OCI-LY3 (cell line): ENCODE measurements at regions not wholly inside any gene's neighbourhood (a gene's known extent, or its start where the extent isn't known, plus 50 kb on each side); places are given as distances from the start of the nearest gene placed in this dataset.

Experiments
- H2AFZ ChIP-seq: fragments of 200-600, 300-600 bp; shearing (Covaris generic); 2 replicates; pipeline ENCODE4 v1.6.0; 2014; ENCODE audit warnings: antibody characterized with exemption, low read depth, low read length
- H3K27ac ChIP-seq: fragments of 200-600, 300-600 bp; sonication (generic); 2 replicates; pipeline ENCODE4 v1.5.1; 2014; ENCODE audit warnings: mild to moderate bottlenecking, low read length, moderate library complexity, mixed read lengths
- H3K27me3 ChIP-seq: fragments of 200-600, 300-600 bp; sonication (generic); 2 replicates; pipeline ENCODE4 v1.6.1; 2014; ENCODE audit warnings: low read depth, low read length, mixed read lengths
- H3K36me3 ChIP-seq: fragments of 200-600, 300-600 bp; sonication (generic); replicated peaks from 2 replicates; pipeline ENCODE3; 2014; ENCODE audit warnings: low read depth, low read length, mixed read lengths
- H3K4me1 ChIP-seq: fragments of 300-600, 200-600 bp; sonication (generic); 2 replicates; pipeline ENCODE4 v1.6.1; 2014; ENCODE audit warnings: low read length, mixed read lengths
- H3K4me2 ChIP-seq: fragments of 200-600, 300-600 bp; sonication (generic); 2 replicates; pipeline ENCODE4 v1.6.1; 2014; ENCODE audit warnings: low read length, mixed read lengths
- H3K4me3 ChIP-seq: fragments of 300-600, 200-600 bp; sonication (generic); 2 replicates; pipeline ENCODE4 v1.5.1; 2014; ENCODE audit warnings: antibody characterized with exemption, mild to moderate bottlenecking, low read length, moderate library complexity
- H3K79me2 ChIP-seq: fragments of 300-600, 200-600 bp; shearing (Covaris generic); 2 replicates; pipeline ENCODE4 v1.6.1; 2014; ENCODE audit warnings: mild to moderate bottlenecking, low read length, mixed read lengths
- H3K9ac ChIP-seq: fragments of 300-600, 200-600 bp; shearing (Covaris generic); 2 replicates; pipeline ENCODE4 v1.6.0; 2014; ENCODE audit warnings: mild to moderate bottlenecking, low read length, moderate library complexity
- H3K9me3 ChIP-seq: fragments of 200-600, 300-600 bp; shearing (Covaris generic); 2 replicates; pipeline ENCODE4 v1.6.1; 2014; ENCODE audit warnings: low read length, mixed read lengths; ENCODE audit not compliant: insufficient read depth
- H4K20me1 ChIP-seq: fragments of 200-600, 300-600 bp; sonication (generic); 2 replicates; pipeline ENCODE4 v1.6.1; 2016; ENCODE audit warnings: low read length, mixed read lengths; ENCODE audit not compliant: insufficient read depth
- CTCF ChIP-seq: fragments of 200-600, 300-600 bp; sonication (generic); IDR thresholded peaks from 2 replicates; pipeline ENCODE4 v1.5.1; 2014; ENCODE audit warnings: antibody characterized with exemption, low read length, low read depth
- EZH2phosphoT487 ChIP-seq: fragments of 200-600 bp; shearing (Covaris generic); IDR thresholded peaks from 2 replicates; pipeline ENCODE4 v1.6.1; 2018; ENCODE audit warnings: antibody characterized with exemption, mixed run types, low read depth

GRCh38 chr1:200247518-200247917 is 162.3 kb downstream of the ZNF281 start:
- Histone ChIP-seq H3K27me3 (peaks cover 20% of the 10 kb centered on the region), H2AFZ (no peak overlapping the region), H3K79me2 (no peaks in the 10 kb centered on the region), H3K9me3 (no peaks in the 10 kb centered on the region), H3K27ac (no peak overlapping the region), H3K36me3 (no peaks in the 10 kb centered on the region), H4K20me1 (no peaks in the 10 kb centered on the region), H3K9ac (no peak overlapping the region), H3K4me2 (no peak overlapping the region), H3K4me1 (no peaks in the 10 kb centered on the region), H3K4me3 (no peak overlapping the region)
- no peak for TF ChIP-seq EZH2phosphoT487
- TF ChIP-seq CTCF = no peak

DNA sequence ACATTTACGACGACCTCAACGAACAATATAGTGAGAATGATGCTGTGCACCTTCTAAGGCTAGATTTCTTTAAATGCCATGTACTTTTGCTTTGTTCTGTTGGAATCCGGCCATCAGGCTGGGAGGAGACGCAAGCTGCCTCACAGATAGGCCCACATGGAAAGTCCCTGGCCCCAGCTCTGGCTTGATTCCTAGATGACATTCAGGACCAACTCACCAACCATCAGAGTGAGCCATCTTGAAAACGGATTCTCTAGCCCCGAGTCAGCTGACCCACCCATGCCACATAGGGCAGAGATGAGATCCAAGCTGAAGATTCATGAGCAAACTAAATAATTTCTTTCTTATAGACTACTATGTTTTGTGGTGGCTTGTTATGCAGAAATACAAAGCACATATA is 164.4 kb downstream of the ZNF281 start:
- Histone ChIP-seq H3K4me2 (no peak overlapping the region), H3K27ac (no peak overlapping the region), H3K36me3 (no peaks in the 10 kb centered on the region), H3K9ac (no peak overlapping the region), H4K20me1 (no peaks in the 10 kb centered on the region), H3K79me2 (no peaks in the 10 kb centered on the region), H3K4me1 (no peaks in the 10 kb centered on the region), H2AFZ (no peak overlapping the region), H3K27me3 (peaks cover 20% of the 10 kb centered on the region), H3K9me3 (no peaks in the 10 kb centered on the region), H3K4me3 (no peak overlapping the region)
- TF ChIP-seq EZH2phosphoT487 (no peak), CTCF (no peak)

GRCh38 chr1:200243042-200243437 is 166.8 kb downstream of the ZNF281 start:
- Histone ChIP-seq H3K4me3 (no peak overlapping the region), H3K27me3 (peaks cover 20% of the 10 kb centered on the region), H3K27ac (no peak overlapping the region), H2AFZ (no peak overlapping the region), H3K36me3 (no peaks in the 10 kb centered on the region), H4K20me1 (no peaks in the 10 kb centered on the region), H3K79me2 (no peaks in the 10 kb centered on the region), H3K9me3 (no peaks in the 10 kb centered on the region), H3K4me2 (no peak overlapping the region), H3K4me1 (no peaks in the 10 kb centered on the region), H3K9ac (no peak overlapping the region)
- no peak for TF ChIP-seq CTCF
- no peak for TF ChIP-seq EZH2phosphoT487

DNA sequence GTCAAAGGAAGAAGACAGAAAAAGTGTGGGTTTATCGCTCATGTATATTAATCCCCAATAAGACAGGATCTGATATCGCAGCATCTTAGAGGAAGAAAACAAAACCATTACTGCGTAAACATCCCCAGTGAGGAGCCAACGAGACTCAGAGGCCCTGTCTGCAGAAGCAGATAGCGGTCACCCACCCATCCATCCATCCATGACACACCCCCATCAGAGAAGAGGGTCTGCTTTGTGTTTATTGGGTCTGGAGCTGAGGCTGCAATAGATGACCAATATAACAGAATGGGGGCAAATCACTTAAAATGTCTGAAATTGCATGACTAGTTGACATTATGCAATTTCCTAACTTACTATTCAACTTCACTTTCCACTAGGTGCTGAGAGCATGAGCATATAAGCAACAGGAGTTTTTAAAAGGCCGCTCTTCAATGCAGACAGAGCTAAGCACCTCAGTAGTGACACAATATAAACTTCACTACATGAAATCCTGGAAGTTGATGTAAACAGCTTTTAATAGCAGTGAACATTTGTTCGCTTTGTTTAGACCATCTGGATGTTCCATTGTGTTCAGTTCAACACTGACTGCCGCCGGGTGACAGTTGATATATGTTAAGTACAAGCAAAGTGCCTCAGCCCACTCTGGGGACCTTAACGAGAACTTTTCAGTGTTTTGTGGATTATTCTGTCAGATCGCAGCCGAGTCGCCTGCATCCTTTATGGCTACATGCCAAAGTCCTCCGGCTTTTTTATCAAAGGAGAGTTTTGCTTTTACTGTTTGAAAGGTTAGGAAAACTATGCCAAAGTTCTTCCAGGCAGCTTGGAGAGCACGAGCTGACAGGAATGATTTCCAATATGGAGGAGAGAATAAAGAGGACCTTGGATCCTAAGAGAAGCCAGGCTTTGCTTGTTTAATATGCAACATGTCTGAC is 167.5 kb downstream of the ZNF281 start:
- Histone ChIP-seq H3K9me3 (no peaks in the 10 kb centered on the region), H3K27ac (no peak overlapping the region), H3K4me1 (no peaks in the 10 kb centered on the region), H3K9ac (no peak overlapping the region), H3K36me3 (no peaks in the 10 kb centered on the region), H4K20me1 (no peaks in the 10 kb centered on the region), H3K4me2 (no peak overlapping the region), H3K4me3 (no peak overlapping the region), H3K79me2 (no peaks in the 10 kb centered on the region), H2AFZ (no peak overlapping the region), H3K27me3 (peaks cover 19% of the 10 kb centered on the region)
- TF ChIP-seq CTCF (no peak), EZH2phosphoT487 (no peak)
